SK-N-MC (cell line): ENCODE measurements at regions not wholly inside any gene's neighbourhood (a gene's known extent, or its start where the extent isn't known, plus 50 kb on each side); places are given as distances from the start of the nearest gene placed in this dataset.

Source experiments
- DNase-seq: peaks from one replicate; pipeline ENCODE4 v3.0.0-alpha.2; 2011; ENCODE audit warnings: low read depth, low spot score
- H3K27ac ChIP-seq: fragments of 200-600 bp; sonication (generic); 2 replicates; pipeline ENCODE4 v1.5.1; 2016; ENCODE audit warnings: mixed run types
- H3K36me3 ChIP-seq: fragments of 200-600 bp; sonication (generic); 2 replicates; pipeline ENCODE4 v1.6.1; 2017; ENCODE audit warnings: antibody characterized with exemption, low read length, mixed read lengths; ENCODE audit not compliant: insufficient read depth
- H3K4me3 ChIP-seq: fragments of 200-600 bp; sonication (generic); 2 replicates; pipeline ENCODE4 v1.5.1; 2016
- H3K9ac ChIP-seq: fragments of 200-600 bp; sonication (generic); 2 replicates; pipeline ENCODE4 v1.8.0; 2017; ENCODE audit warnings: mixed run types, mixed read lengths; ENCODE audit not compliant: insufficient read length
- H3K9me3 ChIP-seq: fragments of 200-600 bp; sonication (generic); 2 replicates; pipeline ENCODE4 v1.6.1; 2017; ENCODE audit warnings: low read depth, mild to moderate bottlenecking, antibody characterized with exemption, low read length, moderate library complexity, mixed read lengths
- EZH2 ChIP-seq: fragments of 200-600 bp; sonication (generic); IDR thresholded peaks from one replicate; pipeline ENCODE4 v1.6.1; 2017; ENCODE audit warnings: antibody characterized with exemption
- FOXP2 ChIP-seq: optimal IDR thresholded peaks from 2 replicates; pipeline ENCODE3; 2011; ENCODE audit warnings: mild to moderate bottlenecking, moderate library complexity; ENCODE audit not compliant: insufficient read depth; ENCODE audit errors: extremely low read length, control extremely low read depth
- POLR2AphosphoS5 ChIP-seq: IDR thresholded peaks from 2 replicates; pipeline ENCODE4 v1.6.1; 2012; ENCODE audit warnings: mild to moderate bottlenecking, low read depth, low read length, borderline replicate concordance

GRCh38 chr4:110367156-110367555 lies 108.8 kb upstream of the ENPEP start:
- H3K9me3 ChIP-seq, result no peaks in the 10 kb centered on the region
- no peak overlapping the region for H3K4me3 ChIP-seq
- no peak overlapping the region for H3K27ac ChIP-seq
- DNase-seq, result no peak
- no peak overlapping the region for H3K9ac ChIP-seq
- no peak for TF ChIP-seq FOXP2
- TF ChIP-seq POLR2AphosphoS5, result no peak
- no peak for TF ChIP-seq EZH2
- H3K36me3 ChIP-seq, result no peaks in the 10 kb centered on the region

GRCh38 chr4:110365761-110366160 lies 110.2 kb upstream of the ENPEP start:
- Histone ChIP-seq H3K36me3 (no peaks in the 10 kb centered on the region), H3K9me3 (no peaks in the 10 kb centered on the region), H3K9ac (no peak overlapping the region), H3K27ac (no peak overlapping the region), H3K4me3 (no peak overlapping the region)
- TF ChIP-seq POLR2AphosphoS5, result no peak
- no peak for TF ChIP-seq FOXP2
- TF ChIP-seq EZH2, result no peak
- DNase-seq, result no peak

- TF ChIP-seq FOXP2, result no peak
- TF ChIP-seq POLR2AphosphoS5, result no peak
- no peak for TF ChIP-seq EZH2
- DNase-seq, result no peak
- H3K36me3 ChIP-seq, result no peaks in the 10 kb centered on the region
These were observed 110.9 kb upstream of the ENPEP start for GRCh38 chr4:110364911-110365520.

GRCh38 chr4:110361921-110362320 lies 114.0 kb upstream of the ENPEP start:
- Histone ChIP-seq H3K9ac (no peak overlapping the region), H3K4me3 (peak overlapping the region; percentile 46), H3K36me3 (no peaks in the 10 kb centered on the region), H3K9me3 (no peaks in the 10 kb centered on the region), H3K27ac (peak overlapping the region; percentile 88)
- peak; percentile 85 for DNase-seq
- TF ChIP-seq FOXP2 (no peak), EZH2 (no peak), POLR2AphosphoS5 (no peak)

More at GRCh38 chr4:110364911-110365520, 110.9 kb upstream of the ENPEP start:
- no peak overlapping the region for H3K4me3 ChIP-seq
- no peaks in the 10 kb centered on the region for H3K9me3 ChIP-seq
- no peak overlapping the region for H3K27ac ChIP-seq
- H3K9ac ChIP-seq, result no peak overlapping the region

- Histone ChIP-seq H3K9me3 (no peaks in the 10 kb centered on the region), H3K36me3 (no peaks in the 10 kb centered on the region), H3K27ac (no peak overlapping the region), H3K4me3 (no peak overlapping the region), H3K9ac (no peak overlapping the region)
- TF ChIP-seq POLR2AphosphoS5, result no peak
- DNase-seq, result no peak
These were observed 116.9 kb upstream of the ENPEP start for GRCh38 chr4:110359076-110359475.

DNA sequence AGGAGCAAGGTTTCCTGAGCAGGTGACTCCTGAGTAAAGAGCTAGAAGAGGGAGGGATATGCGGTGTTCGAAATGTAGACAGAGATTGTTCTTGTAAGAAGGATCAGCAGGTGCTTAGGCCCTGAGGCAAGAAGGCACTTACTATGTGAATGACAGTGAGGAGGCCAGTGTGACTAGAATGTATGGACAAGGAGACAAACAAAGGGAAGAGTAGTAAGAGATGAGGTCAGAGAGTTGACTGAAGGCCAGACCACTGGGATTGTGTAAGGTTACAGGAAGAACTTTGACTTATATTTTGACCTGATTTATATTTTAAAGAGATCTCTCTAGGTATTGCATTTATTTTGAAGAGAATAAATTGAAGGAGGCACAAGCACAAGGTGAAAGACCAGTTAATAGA lies 118.4 kb upstream of the ENPEP start:
- DNase-seq, result no peak
- H3K9ac ChIP-seq, result no peak overlapping the region
- H3K27ac ChIP-seq, result no peak overlapping the region
- no peaks in the 10 kb centered on the region for H3K9me3 ChIP-seq
- H3K4me3 ChIP-seq, result no peak overlapping the region
- no peak for TF ChIP-seq POLR2AphosphoS5
- no peak for TF ChIP-seq EZH2
- TF ChIP-seq FOXP2, result no peak
- H3K36me3 ChIP-seq, result no peaks in the 10 kb centered on the region

DNA sequence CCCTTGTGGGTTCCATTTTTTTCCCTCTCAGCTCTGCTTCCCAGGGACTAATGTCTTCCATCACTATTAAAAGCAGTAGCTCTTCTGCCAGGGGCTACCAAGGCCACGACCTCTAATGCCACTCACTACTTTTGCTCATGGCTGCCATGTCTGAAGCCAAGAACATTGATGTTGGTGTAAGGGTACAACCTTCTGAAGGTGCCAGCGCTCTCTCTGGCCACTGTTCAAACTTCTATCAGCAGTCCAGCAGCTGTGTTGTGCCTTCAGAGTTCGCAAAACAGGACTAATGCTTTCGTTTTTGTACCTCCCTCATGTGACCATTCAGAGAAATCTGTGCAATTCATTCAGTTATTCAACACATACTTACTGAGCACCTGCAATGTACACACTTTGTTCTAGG lies 121.5 kb upstream of the ENPEP start:
- H3K9ac ChIP-seq, result no peak overlapping the region
- no peak for DNase-seq
- H3K4me3 ChIP-seq, result no peak overlapping the region
- TF ChIP-seq POLR2AphosphoS5, result no peak
- TF ChIP-seq FOXP2, result no peak
- no peak for TF ChIP-seq EZH2
- H3K9me3 ChIP-seq, result no peaks in the 10 kb centered on the region
- no peaks in the 10 kb centered on the region for H3K36me3 ChIP-seq
- H3K27ac ChIP-seq, result no peak overlapping the region

DNA sequence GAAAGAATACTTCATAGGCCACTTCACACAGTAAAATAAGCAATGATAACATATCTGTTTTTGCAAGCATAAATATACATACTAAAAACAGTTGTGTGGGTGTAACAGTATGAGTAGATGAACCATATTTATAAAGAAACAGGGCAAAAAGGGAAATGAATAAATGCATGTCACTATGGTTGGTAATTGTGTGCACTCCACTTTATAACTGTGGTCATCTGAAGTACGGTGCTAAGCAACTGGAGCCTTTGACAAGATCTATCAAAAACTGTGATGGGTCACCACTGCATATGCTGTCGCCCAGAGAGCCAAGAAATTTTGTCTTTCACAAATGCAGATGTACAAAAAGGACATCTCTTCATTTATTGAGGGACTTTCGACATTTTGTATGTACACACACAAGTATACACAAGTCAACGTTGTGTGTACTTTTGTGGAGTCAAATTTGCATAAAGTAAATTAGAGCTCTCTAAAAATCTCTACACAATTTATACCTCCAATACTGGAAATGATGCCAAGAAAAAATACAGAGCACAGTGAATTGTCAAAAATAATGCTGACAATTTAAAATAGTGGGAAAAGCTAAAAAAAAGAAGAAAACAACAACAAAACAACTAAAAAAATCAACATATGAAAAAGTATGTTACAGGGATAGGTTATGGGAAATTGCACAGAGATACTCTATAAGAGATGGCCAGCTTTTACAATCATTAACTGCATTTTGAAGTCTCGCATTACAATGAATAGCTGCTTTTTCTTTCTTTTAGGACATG lies 123.1 kb upstream of the ENPEP start:
- no peak for TF ChIP-seq EZH2
- TF ChIP-seq FOXP2, result no peak
- no peak for TF ChIP-seq POLR2AphosphoS5
- Histone ChIP-seq H3K36me3 (no peaks in the 10 kb centered on the region), H3K27ac (peak overlapping the region; percentile 66), H3K9ac (no peak overlapping the region), H3K4me3 (no peak overlapping the region), H3K9me3 (no peaks in the 10 kb centered on the region)
- no peak for DNase-seq
